NCI-H2029 (cell line): ENCODE measurements at regions not wholly inside any gene's neighbourhood (a gene's known extent, or its start where the extent isn't known, plus 50 kb on each side); places are given as distances from the start of the nearest gene placed in this dataset.

ENCODE experiments used
- DNase-seq: peaks from one replicate; lab custom pipeline; 2025; lab: John Stamatoyannopoulos, UW

DNA sequence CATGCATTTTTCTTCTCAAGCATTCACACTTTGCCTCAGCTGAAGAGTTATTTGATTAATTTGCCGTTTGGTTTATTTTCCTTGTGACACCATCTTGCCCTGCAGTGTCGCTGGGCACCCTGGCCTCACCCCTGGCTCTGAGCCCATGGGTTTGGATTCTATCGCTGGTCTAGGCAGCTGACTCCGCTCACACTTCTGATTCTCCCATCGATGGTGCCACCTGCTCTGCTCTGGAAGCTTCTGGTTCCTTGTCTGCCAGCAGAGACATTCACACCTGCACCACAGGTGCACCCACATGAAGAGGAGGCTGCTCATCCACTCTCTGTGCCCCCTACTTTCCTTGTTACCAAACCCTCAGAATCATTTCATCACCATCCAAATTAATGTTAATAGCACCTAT lies 291.6 kb upstream of the CDH4 start:
- no peak for DNase-seq

DNA sequence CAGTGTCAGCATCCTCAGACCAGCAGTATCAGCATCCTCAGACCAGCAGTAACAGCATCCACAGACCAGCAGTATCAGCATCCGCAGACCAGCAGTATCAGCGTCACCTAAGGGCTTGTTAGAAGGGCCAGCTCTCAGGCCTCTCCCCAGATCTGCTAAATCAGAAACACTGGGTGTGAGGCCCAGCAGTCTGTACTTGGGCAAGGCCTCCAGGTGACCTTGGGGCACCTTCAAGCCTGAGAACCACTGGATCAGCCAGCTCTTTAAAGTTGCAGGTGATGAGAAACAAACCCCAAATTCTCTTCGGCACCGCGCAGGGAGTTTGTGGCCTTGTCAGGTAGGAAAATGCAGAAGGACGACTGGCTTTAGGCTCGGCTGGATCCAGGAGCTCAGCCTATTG lies 290.5 kb upstream of the CDH4 start:
- no peak for DNase-seq

DNA sequence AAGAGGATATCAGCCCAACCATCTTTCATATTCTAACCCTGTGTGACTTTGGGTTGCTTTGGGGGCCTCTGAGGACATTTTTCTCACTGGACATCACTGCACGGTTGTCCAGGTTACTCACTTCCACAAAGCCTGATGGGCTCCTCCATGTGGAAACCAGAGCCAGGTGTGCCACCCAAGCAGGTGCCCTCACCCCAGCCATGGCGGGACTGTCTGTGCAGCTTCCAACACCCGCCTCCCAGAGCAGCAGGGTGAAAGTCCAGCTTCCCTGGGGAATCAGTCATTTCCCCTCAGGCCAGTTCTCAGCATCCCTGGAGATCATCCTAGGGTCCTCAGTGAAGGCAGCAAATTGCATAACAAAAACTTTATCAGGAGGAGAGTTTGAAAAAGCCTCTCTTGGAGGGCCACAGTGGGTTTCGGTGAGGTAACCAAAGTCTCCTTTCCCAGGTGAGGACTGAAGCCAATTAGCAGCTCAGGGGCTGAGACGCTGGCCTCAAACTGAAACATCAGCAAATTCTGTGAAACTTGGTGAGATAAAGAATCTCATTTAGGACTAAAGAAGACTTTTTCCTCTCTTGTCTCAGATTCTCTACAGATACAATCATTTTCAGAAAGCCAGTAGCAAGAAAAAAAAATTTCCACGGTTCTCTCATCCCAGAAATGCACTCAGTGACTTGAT lies 289.6 kb upstream of the CDH4 start:
- DNase-seq = no peak

DNA sequence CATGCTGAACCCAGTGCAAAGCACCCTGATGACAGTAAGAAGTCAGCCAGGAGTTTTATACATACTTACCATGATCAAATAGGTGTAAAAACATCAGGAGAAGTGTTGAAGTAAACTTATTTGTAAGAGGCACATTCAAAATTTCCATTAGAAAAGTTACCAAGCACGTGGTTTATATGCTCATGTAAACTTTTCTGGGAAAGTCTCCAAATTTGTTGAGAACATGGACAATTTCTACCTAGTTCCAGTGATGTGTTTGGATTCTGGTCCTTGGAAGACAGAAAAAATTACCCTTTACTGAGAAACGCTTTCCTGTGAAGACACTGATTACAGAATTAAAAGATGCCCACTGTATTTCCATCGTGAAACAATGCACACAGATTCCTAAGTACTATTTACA lies 288.9 kb upstream of the CDH4 start:
- DNase-seq = no peak

DNA sequence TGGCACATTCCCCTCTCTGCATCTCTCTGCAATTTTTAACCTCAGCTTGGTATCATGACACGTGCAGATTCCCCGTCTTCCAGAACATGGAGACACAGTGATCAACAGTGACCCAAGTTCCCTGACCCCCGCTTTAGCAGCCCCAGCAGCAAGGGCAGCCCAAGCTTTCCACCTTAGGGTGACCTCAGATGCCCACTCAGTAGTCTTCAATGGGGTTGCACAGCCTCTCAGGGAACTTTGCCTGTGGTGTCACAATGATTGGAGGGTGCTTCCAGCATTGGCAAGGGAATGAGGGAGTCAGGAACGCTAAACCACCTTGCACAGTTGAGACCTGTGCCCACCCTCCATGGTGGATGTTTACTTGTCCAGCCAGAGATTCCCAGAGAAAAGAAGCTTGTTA lies 287.1 kb upstream of the CDH4 start:
- DNase-seq = no peak

DNA sequence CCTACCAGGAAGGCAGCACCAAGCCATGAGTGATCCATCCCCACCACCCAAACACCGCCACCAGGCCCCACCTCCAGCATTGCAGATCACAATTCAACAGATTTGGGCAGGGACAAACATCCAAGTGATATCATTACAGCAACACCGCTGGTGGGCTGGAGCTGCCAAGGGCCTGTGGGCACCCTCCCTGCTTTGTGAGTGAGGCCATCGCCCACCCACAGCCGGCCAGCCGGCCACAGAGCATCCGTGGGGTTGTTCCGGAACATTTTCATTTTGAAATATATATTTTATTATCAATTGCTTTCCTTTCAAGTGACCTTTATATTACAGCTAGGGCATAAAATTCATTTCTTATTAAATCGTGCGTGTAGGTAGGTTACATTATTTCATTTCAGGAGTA lies 286.0 kb upstream of the CDH4 start:
- no peak for DNase-seq

DNA sequence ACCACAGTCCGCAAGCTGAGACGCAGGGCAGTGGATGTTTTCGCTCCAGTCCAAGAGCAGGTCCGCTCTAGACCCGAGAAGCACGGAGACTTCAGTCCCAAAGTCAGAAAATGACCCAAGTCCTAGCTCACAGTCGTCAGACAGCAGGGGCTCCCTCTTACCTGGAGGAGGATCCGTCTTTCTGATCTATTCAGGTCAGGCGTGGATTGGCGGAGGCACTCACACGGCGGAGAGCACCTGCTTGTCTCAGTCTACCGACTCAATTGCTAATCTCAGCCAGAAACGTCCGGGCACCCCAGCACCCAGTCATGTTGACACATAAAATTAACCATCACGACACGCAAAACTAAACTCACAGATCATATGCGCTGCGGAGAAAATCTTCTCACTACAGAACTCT lies 285.3 kb upstream of the CDH4 start:
- no peak for DNase-seq

DNA sequence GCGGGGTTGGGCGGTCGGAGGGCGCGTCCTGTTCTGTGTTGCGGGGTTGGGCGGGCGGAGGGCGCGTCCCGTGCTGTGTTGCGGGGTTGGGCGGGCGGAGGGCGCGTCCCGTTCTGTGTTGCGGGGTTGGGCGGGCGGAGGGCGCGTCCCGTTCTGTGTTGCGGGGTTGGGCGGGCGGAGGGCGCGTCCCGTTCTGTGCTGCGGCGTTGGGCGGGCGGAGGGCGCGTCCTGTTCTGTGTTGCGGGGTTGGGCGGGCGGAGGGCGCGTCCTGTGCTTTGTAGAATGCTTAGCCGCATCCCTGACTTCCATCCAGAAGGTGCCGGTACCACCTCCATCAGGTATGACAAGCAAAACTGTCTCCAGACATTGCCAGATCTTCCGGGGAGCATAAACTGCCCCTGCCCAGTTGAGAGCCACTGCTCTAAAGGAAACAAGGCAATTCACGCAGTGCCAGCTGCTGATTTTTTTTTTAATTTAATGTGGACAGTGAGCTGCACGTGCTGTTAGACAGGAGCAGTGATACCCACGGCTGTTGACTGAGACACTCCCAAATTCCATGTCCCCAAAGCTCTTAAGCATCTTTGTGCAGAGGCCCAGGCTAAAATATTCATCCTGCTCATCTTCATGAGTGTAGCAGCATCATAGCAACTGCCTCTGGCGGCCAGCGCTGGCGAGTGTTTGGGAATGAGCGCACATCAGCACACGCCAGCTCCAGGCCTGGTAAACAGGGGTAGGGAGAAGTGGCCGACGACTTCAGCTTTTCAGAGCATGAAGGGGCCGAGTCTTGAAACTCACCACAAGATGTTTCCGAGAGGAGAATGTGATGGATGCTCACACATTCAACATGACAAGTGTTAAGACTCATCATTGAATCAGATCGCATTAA lies 284.4 kb upstream of the CDH4 start:
- no peak for DNase-seq

DNA sequence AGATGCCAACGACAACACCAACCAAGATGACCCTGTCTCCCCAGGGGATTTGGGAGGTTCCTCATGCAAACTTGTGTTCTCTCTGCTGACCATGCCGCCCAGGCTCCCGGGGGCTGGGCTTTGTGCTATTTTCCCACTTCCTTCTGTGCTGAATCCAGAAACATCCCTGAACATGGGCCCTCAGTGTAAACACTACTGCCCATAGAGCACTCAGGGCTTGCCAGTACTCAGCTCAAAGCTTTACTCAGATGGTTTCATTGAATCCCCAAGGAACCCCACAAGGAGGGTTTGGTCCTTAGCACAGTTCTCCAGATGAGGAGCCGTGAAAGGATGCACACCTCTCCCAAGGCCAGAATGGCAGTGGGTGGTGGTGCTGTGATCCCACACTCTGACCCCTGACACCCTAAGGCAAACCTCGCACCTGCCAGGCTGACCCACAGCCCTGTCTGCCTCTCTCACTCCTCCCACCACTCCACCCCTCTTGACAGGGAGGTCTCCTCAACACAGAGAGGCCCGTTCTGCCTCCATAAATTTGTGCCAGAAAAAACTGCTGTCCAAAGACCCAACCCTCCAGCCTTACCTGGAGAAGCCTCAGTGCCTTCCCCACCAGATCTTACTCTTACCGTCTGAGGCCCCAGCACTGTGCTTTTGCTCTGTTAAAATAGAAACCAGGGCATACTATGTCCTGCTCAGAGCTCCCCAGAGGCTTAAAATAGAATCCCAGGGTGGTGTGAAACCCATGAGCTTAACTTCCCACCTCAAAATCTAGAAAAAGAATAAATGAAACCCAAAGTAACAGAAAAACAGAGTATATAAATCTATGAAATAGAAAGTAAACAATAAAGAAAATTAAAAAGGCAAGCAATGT lies 283.0 kb upstream of the CDH4 start:
- no peak for DNase-seq

DNA sequence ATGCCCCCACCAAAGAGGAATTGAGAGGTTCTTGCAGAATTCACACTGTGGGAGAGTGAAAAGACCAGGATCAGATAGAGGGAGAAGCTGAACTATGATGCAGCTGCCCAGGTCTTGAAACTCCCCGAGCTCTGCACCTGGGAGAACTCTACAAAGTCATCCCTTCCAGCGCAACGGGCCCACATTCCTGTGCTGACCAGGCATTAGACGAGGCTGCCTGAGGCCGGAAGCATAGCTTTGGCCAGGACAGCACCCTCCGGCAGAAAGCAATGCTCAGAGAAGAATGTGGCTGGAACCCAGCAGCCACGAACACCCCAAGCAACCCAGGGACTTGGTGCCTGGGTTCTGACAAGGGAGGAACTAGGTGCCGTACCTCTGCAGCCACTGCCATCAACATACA lies 281.5 kb upstream of the CDH4 start:
- no peak for DNase-seq

DNA sequence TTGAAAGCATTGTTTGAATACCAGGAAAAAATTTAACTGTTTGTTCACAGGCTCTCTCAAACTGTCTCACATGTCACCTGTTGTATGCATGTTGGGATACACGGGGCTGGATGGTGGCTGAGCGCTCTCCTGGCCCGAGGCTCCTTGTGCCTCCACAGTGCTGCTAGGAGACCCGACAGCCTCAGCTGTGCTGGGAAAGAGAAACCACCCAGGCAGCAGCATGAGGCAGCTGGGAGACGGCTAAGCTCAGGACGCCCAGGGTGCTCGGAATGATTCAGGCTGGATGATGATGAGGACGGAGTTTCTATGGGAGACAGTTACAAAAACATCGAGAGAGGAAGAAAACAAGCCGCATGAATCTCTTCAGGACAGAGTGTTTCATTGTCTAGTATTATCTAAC lies 278.0 kb upstream of the CDH4 start:
- no peak for DNase-seq

DNA sequence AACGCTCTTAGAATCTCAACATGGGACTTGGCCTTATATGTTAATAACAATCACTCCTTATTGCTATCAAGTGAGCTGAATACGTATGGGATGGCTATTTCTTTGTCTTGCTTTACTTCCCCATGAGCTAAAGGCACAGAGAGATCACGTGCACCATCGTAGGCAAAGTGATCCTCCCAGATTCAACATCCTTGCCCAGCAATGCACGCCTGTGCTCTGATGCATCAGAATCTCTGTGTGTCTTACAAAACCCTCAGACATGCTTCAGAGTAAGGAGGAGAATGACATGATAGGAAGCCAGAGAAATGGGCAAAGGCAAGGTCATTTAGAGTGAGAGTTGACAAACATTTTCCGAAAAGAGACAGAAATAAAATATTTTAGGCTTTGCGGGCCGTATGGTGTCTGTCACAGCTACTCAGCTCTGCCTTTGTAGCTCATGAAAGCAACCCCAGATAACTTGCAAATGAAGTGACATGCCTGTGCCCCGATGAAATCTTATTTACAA lies 277.6 kb upstream of the CDH4 start:
- DNase-seq = no peak

DNA sequence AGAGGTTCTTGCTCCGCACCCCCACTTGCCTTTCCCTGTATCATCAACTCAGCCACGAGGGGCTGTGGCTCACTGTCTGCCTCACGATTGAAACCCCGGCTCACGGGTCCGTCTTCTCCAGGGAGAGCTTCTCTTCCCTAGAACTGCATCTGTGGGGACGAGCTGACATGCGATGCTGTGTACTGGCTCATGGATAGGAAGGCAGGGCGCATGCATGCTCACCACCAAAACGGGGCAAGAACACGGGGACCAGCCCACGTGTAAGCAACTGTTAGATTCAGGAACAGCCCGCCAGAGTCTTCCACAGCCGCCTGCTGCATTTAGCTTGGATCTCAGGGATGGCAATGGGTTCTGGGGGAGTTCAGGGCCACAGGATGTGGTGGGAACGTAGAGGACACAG lies 275.9 kb upstream of the CDH4 start:
- no peak for DNase-seq

DNA sequence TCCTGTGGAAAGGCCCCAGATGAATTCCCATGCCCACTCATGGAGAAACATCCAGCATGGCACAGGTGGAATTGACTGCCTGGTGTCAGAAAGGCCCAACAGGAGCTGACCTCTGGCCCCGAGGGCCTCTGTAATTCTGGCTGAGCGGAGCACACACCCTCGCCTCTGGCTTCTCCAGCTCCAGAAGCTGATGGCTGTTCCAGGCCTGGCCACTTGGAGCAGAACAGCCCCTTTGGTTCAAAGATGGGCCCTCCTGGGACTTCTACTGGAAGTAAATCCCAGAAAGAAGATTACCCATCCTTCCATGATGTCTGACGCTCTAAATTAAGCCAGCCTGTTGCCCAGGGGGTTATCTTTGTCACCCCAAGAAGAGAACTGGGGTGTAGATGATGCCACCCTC lies 275.1 kb upstream of the CDH4 start:
- DNase-seq = no peak

DNA sequence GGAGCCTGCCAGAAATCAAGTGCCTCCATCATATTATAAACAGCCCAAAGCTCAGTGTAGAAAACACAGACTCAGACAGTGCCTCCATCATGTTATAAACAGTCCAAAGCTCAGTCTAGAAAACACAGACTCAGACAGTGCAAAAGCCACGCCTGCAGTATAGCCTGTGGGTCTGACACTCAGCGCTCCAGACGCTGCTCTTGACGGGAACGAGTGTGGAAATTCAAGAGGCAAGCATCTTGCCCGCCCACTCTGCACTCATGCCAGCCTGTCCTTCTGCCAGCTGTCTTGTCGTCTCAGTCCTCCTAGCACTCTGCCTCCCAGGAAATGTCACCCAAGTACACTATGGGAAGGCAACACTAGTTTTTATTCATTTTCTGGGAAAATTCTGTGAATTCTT lies 274.2 kb upstream of the CDH4 start:
- DNase-seq = peak; percentile 75

DNA sequence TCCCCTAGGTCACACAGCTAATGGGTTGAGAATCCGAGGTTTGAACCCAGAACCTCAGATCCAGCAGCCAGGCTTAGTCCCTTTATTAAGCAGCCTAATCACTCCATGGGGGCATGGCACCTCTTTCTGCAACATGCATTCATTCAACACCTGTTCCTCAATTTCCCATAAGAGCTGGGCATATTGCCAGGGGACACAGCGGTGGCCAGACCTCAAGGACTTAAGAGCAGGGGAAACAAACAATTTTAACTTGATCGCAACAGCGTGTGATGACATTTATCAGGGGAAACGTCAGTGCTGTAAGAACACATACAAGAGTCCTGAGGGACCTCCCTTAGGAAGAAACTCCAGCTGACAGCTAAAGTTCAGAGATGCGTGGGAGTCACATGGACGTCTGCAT lies 267.4 kb upstream of the CDH4 start:
- peak; percentile 65 for DNase-seq

DNA sequence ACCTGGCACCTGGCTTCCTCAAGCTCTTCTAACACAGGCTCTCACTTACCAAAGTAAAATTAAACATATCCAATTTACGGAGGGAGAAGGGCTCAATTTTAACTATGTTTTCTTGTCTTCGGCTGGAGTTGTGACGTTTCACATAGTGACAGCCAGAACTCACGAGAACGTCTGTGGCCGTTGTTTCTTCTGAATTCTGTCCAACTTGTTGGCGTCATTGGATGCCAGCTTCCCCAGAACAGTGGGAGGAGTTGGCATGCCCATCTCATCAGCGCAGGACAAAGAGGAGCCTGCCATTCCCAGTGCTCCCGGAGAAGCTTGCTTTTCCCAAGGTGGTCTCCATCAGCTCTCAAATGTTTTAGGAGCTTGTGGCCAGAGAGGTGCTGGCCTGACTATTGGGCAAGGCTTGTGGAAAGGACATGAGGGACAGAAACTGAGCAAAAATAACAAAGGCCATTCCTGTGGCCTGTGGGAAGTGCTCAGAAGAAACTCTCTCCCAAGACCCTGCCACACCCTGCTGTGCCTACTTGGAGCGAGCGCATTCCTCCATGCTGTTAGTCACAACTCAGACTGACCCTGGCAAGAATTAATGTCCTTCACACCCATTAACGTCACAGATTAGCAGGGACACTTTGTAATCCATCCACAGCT lies 265.4 kb upstream of the CDH4 start:
- peak; percentile 97 for DNase-seq

DNA sequence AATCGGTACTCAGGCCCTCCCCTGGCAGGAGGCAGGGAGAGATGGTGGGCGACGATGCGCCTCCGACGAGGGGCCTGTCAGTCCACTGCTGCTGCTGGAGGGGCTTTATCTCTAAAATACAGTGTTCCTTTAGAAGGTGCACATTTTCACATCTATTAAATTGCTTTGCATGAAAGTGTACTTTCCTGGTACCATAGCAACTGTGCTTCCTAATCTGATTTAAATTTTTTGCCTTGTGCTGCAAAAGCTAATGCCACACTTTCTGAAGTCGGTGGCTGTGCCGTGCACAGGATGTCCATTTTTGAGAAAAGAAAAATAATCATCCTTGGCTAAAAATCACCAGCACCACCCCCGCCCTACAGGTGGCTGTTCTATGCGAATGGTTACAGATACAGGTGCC lies 262.0 kb upstream of the CDH4 start:
- DNase-seq = no peak

DNA sequence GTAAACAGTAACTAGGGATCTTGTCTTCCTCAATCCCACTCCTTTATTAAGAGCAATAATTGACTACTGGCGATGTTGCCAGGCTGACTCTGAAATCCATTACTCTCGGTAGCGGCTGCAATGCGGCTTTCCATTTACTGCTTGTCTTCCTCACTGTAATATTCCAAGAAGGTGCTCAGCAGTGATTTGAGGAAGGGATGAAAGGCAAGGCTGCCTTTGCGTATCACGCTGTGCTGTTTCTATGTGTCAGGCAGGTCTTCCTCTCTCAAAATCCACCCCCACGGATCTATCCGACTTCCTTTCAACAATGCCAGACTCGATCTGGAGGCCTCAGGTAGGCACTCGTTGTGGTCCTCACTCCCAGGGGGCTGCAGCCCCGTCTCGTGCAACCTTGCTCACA lies 261.4 kb upstream of the CDH4 start:
- no peak for DNase-seq

DNA sequence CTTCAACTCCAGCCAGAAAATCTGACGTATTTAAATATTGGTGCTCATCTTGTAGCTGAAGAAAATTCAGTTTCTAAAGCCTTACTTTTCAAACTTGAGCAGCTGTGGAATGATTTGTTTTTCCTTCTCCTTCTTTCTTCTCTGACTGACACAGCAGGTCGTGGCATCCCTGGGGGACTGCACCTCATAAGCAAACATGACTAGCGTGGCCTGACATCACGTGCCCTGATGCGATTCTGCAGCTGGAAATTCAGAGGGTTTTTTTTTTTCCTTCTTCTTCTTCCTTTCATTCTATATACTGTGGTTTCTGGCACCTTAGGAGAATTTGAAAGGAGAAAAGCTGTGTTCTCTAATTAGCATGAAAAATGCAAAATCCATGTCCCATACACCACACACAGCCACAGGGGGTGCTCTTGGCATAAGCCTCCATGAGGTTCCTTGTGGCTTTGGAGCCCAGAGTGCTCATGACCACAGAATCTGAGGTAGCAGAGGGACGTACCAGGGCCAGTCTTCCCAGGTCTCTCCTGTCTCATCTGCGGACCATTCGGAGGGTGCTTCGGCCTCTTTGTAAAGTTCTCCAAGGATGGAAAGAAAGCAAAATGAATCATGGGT lies 258.5 kb upstream of the CDH4 start:
- no peak for DNase-seq

DNA sequence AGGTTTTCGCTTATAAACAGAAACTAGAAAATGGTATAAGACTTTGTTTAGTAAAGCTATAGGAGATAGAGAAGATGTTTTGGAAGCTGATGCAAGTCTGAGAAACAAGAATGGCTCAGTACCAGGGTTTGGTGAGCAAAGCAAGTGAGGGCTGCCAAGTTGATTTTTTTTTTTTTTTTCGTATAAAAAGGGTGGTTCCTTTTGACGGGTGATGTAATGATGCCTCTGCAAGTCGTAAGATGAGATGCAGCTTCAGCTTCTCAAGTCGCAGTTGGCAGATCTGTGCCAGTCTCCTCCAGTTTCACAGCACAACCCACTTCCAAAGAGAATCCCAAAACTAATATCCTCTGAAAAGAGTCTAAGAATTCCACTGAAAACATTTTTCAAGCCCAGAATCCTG lies 252.8 kb upstream of the CDH4 start:
- peak; percentile 3 for DNase-seq

DNA sequence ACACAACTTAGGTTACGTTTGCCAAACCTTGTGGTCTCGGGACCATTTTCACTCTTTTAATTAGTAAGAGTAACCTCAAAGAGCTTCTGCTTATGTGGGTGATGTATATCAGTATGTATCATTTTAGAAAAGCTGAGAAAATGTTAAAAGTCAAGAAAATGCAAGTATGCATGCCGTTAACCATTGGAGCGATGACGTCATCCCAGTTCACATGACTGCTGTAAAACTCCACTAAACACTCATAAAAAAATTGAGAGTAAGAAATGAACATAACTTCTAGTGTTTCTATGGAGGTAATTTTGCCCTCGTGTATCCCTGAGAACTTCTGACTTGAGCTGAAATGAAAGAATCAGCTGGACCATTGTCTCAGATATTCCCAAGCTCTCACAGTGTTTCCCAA lies 250.0 kb upstream of the CDH4 start:
- DNase-seq = no peak
